HepG2 (cell line): ENCODE measurements at regions not wholly inside any gene's neighbourhood (a gene's known extent, or its start where the extent isn't known, plus 50 kb on each side); places are given as distances from the start of the nearest gene placed in this dataset.

Source experiments
- ATAC-seq: fragments of 200-7000 bp; cut with Tn5 transposase; 3 replicates; pipeline ENCODE4 v1.9.1; 2020; ENCODE audit warnings: mild to moderate bottlenecking, moderate library complexity
- BruUV-seq: library from RNA; stranded (reverse); fragments of 400-500 nt; replicated peaks from 2 replicates; lab custom pipeline; 2021; lab: Mats Ljungman, UMichigan
- CTCF ChIA-PET: fragments of 300-600 bp; formaldehyde crosslinking; extraction: SDS; loops from one replicate; lab custom pipeline; 2021; ENCODE audit warnings: low total read pairs, inconsistent platforms, low intra/inter-chr PET ratio; lab: Yijun Ruan, JAX
- POLR2A ChIA-PET: fragments of 350-600 bp; sonication (Branson Sonifier 250); formaldehyde crosslinking; loops from one replicate; lab custom pipeline; 2020; ENCODE audit warnings: antibody characterized with exemption, inconsistent platforms; lab: Yijun Ruan, JAX
- DNase-seq: peaks from one replicate; pipeline ENCODE4 v3.0.0-alpha.2; 2015; ENCODE audit warnings: low spot score
- FAIRE-seq: peaks from 3 replicates; lab custom pipeline; 2011; peaks lifted over from hg19 to GRCh38; lab: Jason Lieb, UNC
- H2AFZ ChIP-seq: one replicate; pipeline ENCODE4 v1.6.1; 2011; ENCODE audit warnings: low read length, inconsistent platforms
- H3K27ac ChIP-seq: fragments of 300-600 bp; 3 replicates; pipeline ENCODE4 v1.8.0; 2011; ENCODE audit warnings: mixed run types, mild to moderate bottlenecking, mixed read lengths, low read length, inconsistent platforms; ENCODE audit not compliant: insufficient read depth; ENCODE audit errors: extremely low read length
- H3K27me3 ChIP-seq, 2 experiments: fragments of 200-600 bp in 1 of 2; 2 replicates in 1 of 2; 3 replicates in 1 of 2; pipeline versions ENCODE4 v1.6.0 to v1.8.0; 2011; ENCODE audit warnings: low read length in 2 of 2, mild to moderate bottlenecking in 2 of 2, moderate library complexity in 2 of 2, inconsistent platforms in 1 of 2; ENCODE audit not compliant: insufficient read depth in 2 of 2, control insufficient read depth in 1 of 2
- H3K36me3 ChIP-seq, 2 experiments: fragments of 200-600 bp in 1 of 2; replicated peaks in 1 of 2; 2 replicates in 1 of 2; 3 replicates in 1 of 2; pipeline versions ENCODE4 v1.5.1 to v1.8.0; 2011; ENCODE audit warnings: low read length in 2 of 2, inconsistent platforms in 1 of 2; ENCODE audit not compliant: insufficient read depth in 2 of 2, control insufficient read depth in 1 of 2
- H3K4me1 ChIP-seq: 2 replicates; pipeline ENCODE4 v1.5.1; 2012; ENCODE audit warnings: low read length, inconsistent platforms; ENCODE audit not compliant: insufficient read depth
- H3K4me2 ChIP-seq: 2 replicates; pipeline ENCODE4 v1.6.0; 2011; ENCODE audit warnings: low read depth, low read length, inconsistent platforms
- H3K4me3 ChIP-seq, 3 experiments: fragments of 200-600 bp in 1 of 3; sonication (generic), shearing (Covaris generic) in 1 of 3; replicated peaks in 1 of 3; 2 replicates each; pipeline ENCODE4 v1.5.1; 2011 to 2016; ENCODE audit warnings: low read length in 3 of 3, inconsistent platforms in 2 of 3, low read depth in 2 of 3, mild to moderate bottlenecking in 2 of 3, control low read depth in 1 of 3, mixed read lengths in 1 of 3; ENCODE audit not compliant: insufficient read depth in 1 of 3
- H3K79me2 ChIP-seq: one replicate; pipeline ENCODE4 v1.6.1; 2011; ENCODE audit warnings: low read length, inconsistent platforms; ENCODE audit not compliant: insufficient read depth
- H3K9ac ChIP-seq: 2 replicates; pipeline ENCODE4 v1.6.0; 2011; ENCODE audit warnings: mild to moderate bottlenecking, low read depth, low read length, inconsistent platforms; ENCODE audit not compliant: insufficient read depth
- H3K9me3 ChIP-seq: 2 replicates; pipeline ENCODE4 v1.5.1; 2012; ENCODE audit warnings: mild to moderate bottlenecking, low read length
- H4K20me1 ChIP-seq: 2 replicates; pipeline ENCODE4 v1.6.0; 2011; ENCODE audit warnings: inconsistent platforms, mild to moderate bottlenecking, low read length, moderate library complexity; ENCODE audit not compliant: insufficient read depth
- LBX2 ChIP-seq: sonication (generic); formaldehyde crosslinking; IDR thresholded peaks from 2 replicates; pipeline ENCODE4 v1.5.0; 2020; ENCODE audit warnings: missing genetic modification reagents, mild to moderate bottlenecking, borderline replicate concordance
- NCOR1 ChIP-seq: fragments of 200-600 bp; sonication (generic); IDR thresholded peaks from 2 replicates; pipeline ENCODE4 v1.7.0; 2017; ENCODE audit warnings: antibody characterized with exemption, low read length, borderline replicate concordance
- PAXIP1 ChIP-seq: sonication (generic); formaldehyde crosslinking; conservative IDR thresholded peaks from 2 replicates; pipeline ENCODE4 v1.4.0; 2020; ENCODE audit warnings: mild to moderate bottlenecking, missing genetic modification reagents, moderate library complexity
- POLR2A ChIP-seq, 2 experiments: IDR thresholded peaks; 2 replicates each; pipeline ENCODE4 v1.6.1; 2011; ENCODE audit warnings: low read depth in 2 of 2, low read length in 2 of 2, mild to moderate bottlenecking in 1 of 2, moderate library complexity in 1 of 2; ENCODE audit not compliant: insufficient read depth in 1 of 2
- RFXANK ChIP-seq: IDR thresholded peaks from 2 replicates; pipeline ENCODE4 v1.6.1; 2016
- ZFP37 ChIP-seq: sonication (generic); formaldehyde crosslinking; IDR thresholded peaks from 2 replicates; pipeline ENCODE4 v1.4.0; 2020; ENCODE audit warnings: missing genetic modification reagents, borderline replicate concordance
- ZNF101 ChIP-seq: sonication (generic); formaldehyde crosslinking; IDR thresholded peaks from 2 replicates; pipeline ENCODE4 v1.4.0; 2020; ENCODE audit warnings: mild to moderate bottlenecking, low read depth, missing genetic modification reagents, borderline replicate concordance
- ZNF335 ChIP-seq: sonication (generic); formaldehyde crosslinking; IDR thresholded peaks from 2 replicates; pipeline ENCODE4 v1.4.0; 2020; ENCODE audit warnings: missing genetic modification reagents
- ZNF441 ChIP-seq: sonication (generic); formaldehyde crosslinking; IDR thresholded peaks from 2 replicates; pipeline ENCODE4 v1.7.0; 2021; ENCODE audit warnings: missing genetic modification reagents, borderline replicate concordance
- ZNF512B ChIP-seq: sonication (generic); formaldehyde crosslinking; IDR thresholded peaks from 2 replicates; pipeline ENCODE4 v1.5.1; 2020; ENCODE audit warnings: missing genetic modification reagents, mild to moderate bottlenecking, borderline replicate concordance
- ZNF552 ChIP-seq: sonication (generic); formaldehyde crosslinking; IDR thresholded peaks from 2 replicates; pipeline ENCODE4 v1.9.0; 2022; ENCODE audit warnings: missing genetic modification reagents, mild to moderate bottlenecking, borderline replicate concordance
- ZSCAN30 ChIP-seq: sonication (generic); formaldehyde crosslinking; IDR thresholded peaks from 2 replicates; pipeline ENCODE4 v1.5.0; 2020; ENCODE audit warnings: mild to moderate bottlenecking, missing genetic modification reagents
- WGBS: methylation state at CpG from one replicate; pipeline ENCODE4 v1.1.6; 2017; ENCODE audit warnings: low lambda C conversion rate; 5-methylcytosine and 5-hydroxymethylcytosine counted together
- in situ Hi-C: cut with HindIII; loops from 2 replicates; pipeline ENCODE4 v1.10.0; 2017; ENCODE audit warnings: low pct_unique_long_range_greater_than_20kb; ENCODE audit not compliant: extremely low pct_ligation_motif_present
- intact Hi-C: fragments of 100-400 bp; cut with micrococcal nuclease; formaldehyde crosslinking; loops from one replicate; pipeline ENCODE4 v1.10.0; 2022; ENCODE audit not compliant: unreplicated experiment
- TF ChIP-seq, protein P1 (sequence below): sonication (generic); formaldehyde crosslinking; IDR thresholded peaks from 2 replicates; pipeline ENCODE4 v1.4.0; 2020; ENCODE audit warnings: missing genetic modification reagents

DNA sequence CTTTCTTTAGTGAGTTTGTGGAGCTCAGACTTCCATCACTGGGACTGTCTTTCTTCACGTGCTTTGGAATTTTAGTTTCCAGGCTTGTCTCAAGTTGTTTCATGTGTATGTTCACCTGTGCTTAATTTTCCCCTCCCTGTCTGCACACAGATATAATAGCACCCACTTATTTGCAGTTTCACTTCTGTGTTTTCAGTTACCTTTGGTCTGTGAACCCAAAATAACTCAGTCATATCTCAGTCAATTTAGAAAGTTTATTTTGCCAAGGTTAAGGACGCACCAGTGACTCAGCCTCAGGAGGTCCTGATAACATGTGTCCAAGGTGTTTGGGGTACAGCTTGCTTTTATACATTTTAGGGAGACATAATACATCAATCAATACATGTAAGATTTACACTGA is 330.4 kb downstream of the ICE1 start:
- H3K9me3 ChIP-seq, result no peaks in the 10 kb centered on the region

More for the DNA sequence above, 330.4 kb downstream of the ICE1 start:
- in situ Hi-C loops, result no loop called here
- no peak overlapping the region for H3K27ac ChIP-seq
- H2AFZ ChIP-seq, result no peak overlapping the region
- POLR2A ChIA-PET, result no interaction called here
- DNase-seq, result no peak
- CTCF ChIA-PET, result no interaction called here
- no peaks in the 10 kb centered on the region for H3K79me2 ChIP-seq
- H3K4me1 ChIP-seq, result no peaks in the 10 kb centered on the region
- H3K4me3 ChIP-seq, result no peak overlapping the region
- H3K9ac ChIP-seq, result no peak overlapping the region
- no peak overlapping the region for H3K4me2 ChIP-seq
- H3K36me3 ChIP-seq, result no peaks in the 10 kb centered on the region
- no peaks in the 10 kb centered on the region for H4K20me1 ChIP-seq
- no peak for ATAC-seq
- BruUV-seq, result no TSS peak
- peaks cover 0 to 3% of the 10 kb centered on the region in 2 experiments; a peak in 2 of 5 replicates for H3K27me3 ChIP-seq
- 17% methylated on average over 2 of the region's 2 CpGs for WGBS
- TF ChIP-seq ZFP37 (no peak), POLR2A (IDR thresholded peaks at IDR 0.05; ENCODE audit: insufficient read depth in 1 of 2, low read depth in 2 of 2, low read length in 2 of 2) (no peak), LBX2 (CRISPR knock-in tag) (no peak), ZNF512B (CRISPR knock-in tag) (no peak), ZNF101 (CRISPR knock-in tag) (no peak), PAXIP1 (CRISPR knock-in tag) (no peak), ZNF441 (CRISPR knock-in tag) (no peak), RFXANK (CRISPR knock-in tag) (no peak), NCOR1 (no peak), ZSCAN30 (CRISPR knock-in tag) (no peak), ZNF552 (no peak), ZNF335 (no peak)
- TF ChIP-seq, protein P1, sequence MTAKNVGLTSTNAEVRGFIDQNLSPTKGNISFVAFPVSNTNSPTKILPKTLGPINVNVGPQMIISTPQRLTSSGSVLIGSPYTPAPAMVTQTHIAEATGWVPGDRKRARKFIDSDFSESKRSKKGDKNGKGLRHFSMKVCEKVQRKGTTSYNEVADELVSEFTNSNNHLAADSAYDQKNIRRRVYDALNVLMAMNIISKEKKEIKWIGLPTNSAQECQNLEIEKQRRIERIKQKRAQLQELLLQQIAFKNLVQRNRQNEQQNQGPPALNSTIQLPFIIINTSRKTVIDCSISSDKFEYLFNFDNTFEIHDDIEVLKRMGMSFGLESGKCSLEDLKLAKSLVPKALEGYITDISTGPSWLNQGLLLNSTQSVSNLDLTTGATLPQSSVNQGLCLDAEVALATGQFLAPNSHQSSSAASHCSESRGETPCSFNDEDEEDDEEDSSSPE (CRISPR knock-in tag), result no peak
- no peak for FAIRE-seq
- intact Hi-C loops, result no loop called here
